IPS-20b (cell line): ENCODE measurements at regions not wholly inside any gene's neighbourhood (a gene's known extent, or its start where the extent isn't known, plus 50 kb on each side); places are given as distances from the start of the nearest gene placed in this dataset.

Source experiments
- H3K27ac ChIP-seq: one replicate; pipeline ENCODE4 v1.5.1; 2013; ENCODE audit warnings: low read length
- H3K27me3 ChIP-seq: 2 replicates; pipeline ENCODE4 v1.6.1; 2013; ENCODE audit warnings: mild to moderate bottlenecking, low read length, inconsistent platforms; ENCODE audit not compliant: insufficient read depth
- H3K36me3 ChIP-seq: 2 replicates; pipeline ENCODE4 v1.6.1; 2013; ENCODE audit warnings: low read depth, mild to moderate bottlenecking, inconsistent platforms, low read length, moderate library complexity; ENCODE audit not compliant: insufficient read depth
- H3K4me1 ChIP-seq: 2 replicates; pipeline ENCODE4 v1.6.1; 2013; ENCODE audit warnings: mild to moderate bottlenecking, control low read depth, inconsistent platforms, low read length, moderate library complexity; ENCODE audit not compliant: insufficient read depth
- H3K4me3 ChIP-seq: 2 replicates; pipeline ENCODE4 v1.5.1; 2013; ENCODE audit warnings: mild to moderate bottlenecking, low read length, inconsistent platforms
- H3K9ac ChIP-seq: 2 replicates; pipeline ENCODE4 v1.6.1; 2013; ENCODE audit warnings: low read depth, mild to moderate bottlenecking, inconsistent platforms, low read length, moderate library complexity
- H3K9me3 ChIP-seq: 2 replicates; pipeline ENCODE4 v1.6.1; 2013; ENCODE audit warnings: mild to moderate bottlenecking, low read depth, low read length, inconsistent platforms; ENCODE audit not compliant: insufficient read depth

DNA sequence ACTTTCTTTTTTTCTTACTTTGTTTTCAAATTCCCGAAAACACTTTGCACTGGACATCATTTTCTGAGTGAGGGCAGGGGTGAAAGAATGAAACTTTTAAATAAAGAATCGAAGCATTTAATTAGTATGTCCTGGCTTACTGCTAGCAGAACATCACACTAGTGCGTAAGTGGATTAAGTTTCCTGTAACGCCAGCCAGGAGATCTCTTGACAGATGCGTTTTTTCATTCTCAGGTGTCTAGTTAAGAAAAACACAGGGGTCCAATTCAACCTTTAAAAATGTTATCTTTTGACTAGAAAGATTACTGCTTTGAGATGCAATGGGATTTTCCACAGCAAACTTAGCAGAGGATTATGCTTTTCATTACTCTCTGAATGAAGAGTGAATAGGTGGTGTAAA, 858.8 kb upstream of the EPHA7 start:
- H3K4me3 ChIP-seq, result no peak overlapping the region
- H3K36me3 ChIP-seq, result no peaks in the 10 kb centered on the region
- H3K9ac ChIP-seq, result no peak overlapping the region
- H3K27me3 ChIP-seq, result no peaks in the 10 kb centered on the region
- no peak overlapping the region for H3K27ac ChIP-seq
- H3K9me3 ChIP-seq, result no peaks in the 10 kb centered on the region
- H3K4me1 ChIP-seq, result no peaks in the 10 kb centered on the region

DNA sequence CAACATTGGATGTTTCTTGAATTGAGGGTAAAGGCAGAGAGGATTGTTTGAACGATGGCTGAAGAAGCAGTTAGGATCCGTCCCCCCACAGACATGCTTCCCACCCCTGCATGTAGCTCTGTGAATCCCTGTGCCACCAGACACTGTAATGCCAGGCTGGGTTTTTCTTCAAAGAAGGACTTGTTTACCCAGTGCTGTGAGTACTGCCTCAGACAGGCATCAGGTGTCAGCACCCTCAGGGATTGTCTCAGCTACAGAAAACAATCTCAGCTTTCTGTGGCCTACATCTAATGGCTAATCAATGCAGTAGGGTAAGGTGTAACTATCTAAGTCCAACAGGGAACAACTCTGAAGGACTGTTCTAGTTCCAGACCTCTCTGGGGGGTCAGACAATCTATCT, 853.0 kb upstream of the EPHA7 start:
- Histone ChIP-seq H3K4me1 (peaks cover 9% of the 10 kb centered on the region), H3K27me3 (no peaks in the 10 kb centered on the region), H3K4me3 (no peak overlapping the region), H3K27ac (no peak overlapping the region), H3K9ac (no peak overlapping the region), H3K9me3 (no peaks in the 10 kb centered on the region), H3K36me3 (no peaks in the 10 kb centered on the region)

DNA sequence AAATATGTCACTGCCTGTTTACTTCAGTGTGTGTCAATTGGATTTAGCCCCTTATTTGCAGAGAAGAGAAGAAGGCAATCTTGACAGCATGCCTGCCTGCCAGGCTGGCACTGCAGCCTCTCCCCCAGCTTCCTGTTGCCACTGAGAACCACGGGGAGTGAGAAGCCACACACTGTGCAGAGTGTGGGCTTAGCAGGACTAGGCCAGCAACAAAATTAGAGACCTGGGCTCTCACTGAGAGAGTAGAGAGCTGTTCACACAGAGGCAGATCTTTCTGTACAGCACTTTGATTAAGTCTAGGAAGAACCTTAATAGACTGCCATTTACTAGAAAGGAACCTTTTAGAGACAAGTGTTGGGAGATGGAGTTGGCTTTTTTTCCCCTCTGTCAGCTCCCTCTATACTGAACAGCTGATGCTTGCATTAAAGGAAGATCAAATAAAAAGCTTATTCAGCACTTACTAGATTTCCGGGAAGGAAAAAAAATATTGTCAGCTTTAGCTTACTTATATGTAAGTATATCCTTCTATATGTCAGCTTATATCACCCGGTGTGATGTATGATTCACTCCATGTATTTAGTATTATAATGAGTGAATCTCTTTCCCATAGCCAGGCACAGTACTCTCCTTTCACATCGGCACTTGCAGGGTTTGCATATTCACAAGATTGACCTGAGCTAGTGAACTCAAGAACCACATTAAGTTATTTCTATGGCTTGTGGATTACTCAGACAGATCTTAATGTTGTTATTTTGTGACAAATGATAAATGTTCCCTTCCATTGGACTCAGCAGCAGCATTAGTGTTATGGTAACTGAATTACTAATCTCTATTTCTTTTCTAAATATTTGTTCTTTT, 851.0 kb upstream of the EPHA7 start:
- Histone ChIP-seq H3K4me3 (no peak overlapping the region), H3K9ac (no peak overlapping the region), H3K4me1 (peaks cover 9% of the 10 kb centered on the region), H3K9me3 (no peaks in the 10 kb centered on the region), H3K27me3 (no peaks in the 10 kb centered on the region), H3K36me3 (no peaks in the 10 kb centered on the region), H3K27ac (no peak overlapping the region)

DNA sequence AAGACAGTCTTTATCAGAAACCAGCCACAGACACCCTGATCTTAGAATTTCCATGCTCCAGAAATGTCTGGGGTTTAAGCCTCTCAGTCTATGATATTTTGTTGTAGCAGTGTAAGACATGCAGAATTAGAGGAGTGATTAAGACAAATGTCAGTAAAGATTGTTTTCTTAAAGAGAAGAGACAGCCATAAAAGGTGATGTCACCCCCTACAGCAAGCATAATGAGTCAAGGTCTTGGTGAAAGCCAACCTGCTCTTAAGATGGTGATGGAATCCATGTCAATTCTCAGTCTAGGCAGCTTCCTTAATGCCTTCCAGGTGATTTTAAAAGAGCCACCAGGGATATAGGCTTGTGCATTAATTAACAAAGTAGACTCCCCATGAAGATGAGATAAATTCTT, 849.9 kb upstream of the EPHA7 start:
- Histone ChIP-seq H3K27ac (no peak overlapping the region), H3K9me3 (no peaks in the 10 kb centered on the region), H3K27me3 (no peaks in the 10 kb centered on the region), H3K4me1 (peaks cover 9% of the 10 kb centered on the region), H3K36me3 (no peaks in the 10 kb centered on the region), H3K4me3 (no peak overlapping the region), H3K9ac (no peak overlapping the region)

DNA sequence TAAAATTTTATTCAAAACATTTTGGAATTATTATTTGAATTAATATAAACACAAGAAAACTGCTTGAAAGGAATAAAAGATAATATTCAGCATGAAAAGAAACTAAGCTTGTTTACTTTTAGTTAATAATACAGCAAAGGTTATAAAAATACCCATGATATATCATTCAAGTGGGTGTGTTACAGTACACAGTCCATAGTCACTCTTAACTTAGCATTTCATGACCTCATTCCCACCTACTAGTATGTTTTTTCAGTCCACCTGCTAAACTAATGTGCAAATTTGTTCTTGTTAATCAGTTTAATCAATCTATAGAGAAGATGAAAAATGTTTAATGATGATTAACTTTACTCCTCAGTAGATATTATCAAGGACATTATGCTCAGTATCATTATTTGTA, 841.4 kb upstream of the EPHA7 start:
- Histone ChIP-seq H3K4me3 (no peak overlapping the region), H3K36me3 (no peaks in the 10 kb centered on the region), H3K9me3 (no peaks in the 10 kb centered on the region), H3K27me3 (no peaks in the 10 kb centered on the region), H3K4me1 (no peaks in the 10 kb centered on the region), H3K9ac (no peak overlapping the region), H3K27ac (no peak overlapping the region)

DNA sequence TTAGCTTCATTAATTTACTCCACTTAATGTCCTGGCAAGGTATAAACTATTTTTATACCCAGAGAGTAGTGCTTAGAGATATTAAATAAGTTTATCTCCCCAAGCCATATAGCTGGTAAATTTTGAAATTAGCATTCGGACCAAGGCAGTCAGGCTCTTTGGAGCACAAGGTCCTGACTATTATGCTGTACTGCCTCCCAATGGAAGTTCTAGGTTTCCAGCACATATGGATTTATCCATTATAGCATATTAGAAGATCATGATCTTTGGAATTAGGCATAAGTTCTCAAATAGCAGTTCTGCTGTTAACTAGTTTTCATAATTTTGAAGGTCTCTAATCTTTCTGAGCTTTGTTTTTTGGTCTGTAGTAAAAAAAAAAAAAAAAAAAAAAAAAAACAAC, 835.3 kb upstream of the EPHA7 start:
- Histone ChIP-seq H3K36me3 (no peaks in the 10 kb centered on the region), H3K4me1 (peaks cover 4% of the 10 kb centered on the region; the same call in 1 of the 2 replicates), H3K9ac (no peak overlapping the region), H3K27me3 (no peaks in the 10 kb centered on the region), H3K4me3 (no peak overlapping the region), H3K9me3 (no peaks in the 10 kb centered on the region), H3K27ac (no peak overlapping the region)

DNA sequence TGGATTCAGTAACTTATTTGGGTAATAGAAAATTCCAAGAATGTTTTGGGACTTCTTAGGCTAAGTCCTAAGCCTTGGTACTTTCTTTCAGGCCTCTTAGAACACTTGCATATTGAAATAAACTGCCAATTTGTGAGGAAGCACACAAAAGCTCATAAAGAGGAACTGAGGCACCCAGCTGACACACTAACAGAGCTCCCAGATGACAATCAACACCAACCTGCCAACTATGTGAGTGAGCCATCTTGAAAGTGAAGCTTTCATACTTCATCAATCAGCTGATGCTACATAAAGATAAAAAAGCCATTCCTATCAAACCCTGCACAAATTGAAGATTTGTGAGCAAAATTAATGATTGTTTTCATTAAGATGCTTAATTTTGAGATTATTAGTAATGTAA, 832.5 kb upstream of the EPHA7 start:
- H3K27ac ChIP-seq, result no peak overlapping the region
- H3K27me3 ChIP-seq, result no peaks in the 10 kb centered on the region
- peaks cover 4% of the 10 kb centered on the region; the same call in 1 of the 2 replicates for H3K4me1 ChIP-seq
- no peaks in the 10 kb centered on the region for H3K9me3 ChIP-seq
- H3K36me3 ChIP-seq, result no peaks in the 10 kb centered on the region
- H3K9ac ChIP-seq, result no peak overlapping the region
- H3K4me3 ChIP-seq, result no peak overlapping the region

DNA sequence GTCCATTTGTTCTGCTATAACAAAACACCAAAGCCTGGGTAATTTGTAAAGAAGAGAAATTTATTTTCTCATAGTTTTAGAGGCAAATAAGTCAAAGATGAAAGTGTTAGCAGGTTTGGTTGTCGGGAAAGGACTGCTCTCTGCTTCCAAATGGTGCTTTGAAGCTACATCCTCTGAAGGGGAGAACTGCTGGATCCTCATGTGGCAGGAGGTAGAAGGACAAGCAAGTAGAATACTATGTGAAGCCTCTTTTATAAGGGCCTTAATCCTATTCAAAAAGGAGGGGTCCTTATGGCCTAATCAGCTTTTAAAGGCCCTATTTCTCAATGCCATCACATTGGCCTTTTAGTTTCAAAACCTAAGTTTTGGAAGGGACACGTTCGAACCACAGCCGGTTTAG, 826.0 kb upstream of the EPHA7 start:
- Histone ChIP-seq H3K27ac (no peak overlapping the region), H3K9me3 (no peaks in the 10 kb centered on the region), H3K36me3 (no peaks in the 10 kb centered on the region), H3K9ac (no peak overlapping the region), H3K4me1 (no peaks in the 10 kb centered on the region), H3K4me3 (no peak overlapping the region), H3K27me3 (no peaks in the 10 kb centered on the region)

DNA sequence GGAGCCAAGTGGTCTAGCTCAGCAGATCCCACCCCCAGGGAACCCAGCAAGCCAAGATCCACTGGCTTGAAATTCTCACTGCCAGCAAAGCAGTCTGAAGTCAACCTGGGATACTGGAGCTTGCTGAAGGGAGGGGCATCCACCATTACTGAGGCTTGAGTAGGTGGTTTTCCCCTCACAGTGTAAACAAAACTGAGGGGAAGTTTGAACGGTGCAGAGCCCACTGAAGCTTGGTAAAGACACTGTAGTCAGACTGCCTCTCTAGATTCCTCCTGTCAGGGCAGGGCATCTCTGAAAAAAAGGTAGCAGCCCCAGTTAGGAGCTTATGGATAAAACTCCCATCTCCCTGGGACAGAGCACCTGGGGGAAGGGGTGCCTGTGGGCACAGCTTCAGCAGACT, 819.5 kb upstream of the EPHA7 start:
- no peaks in the 10 kb centered on the region for H3K36me3 ChIP-seq
- no peaks in the 10 kb centered on the region for H3K9me3 ChIP-seq
- H3K4me3 ChIP-seq, result no peak overlapping the region
- H3K4me1 ChIP-seq, result no peaks in the 10 kb centered on the region
- no peak overlapping the region for H3K27ac ChIP-seq
- no peak overlapping the region for H3K9ac ChIP-seq
- H3K27me3 ChIP-seq, result no peaks in the 10 kb centered on the region

DNA sequence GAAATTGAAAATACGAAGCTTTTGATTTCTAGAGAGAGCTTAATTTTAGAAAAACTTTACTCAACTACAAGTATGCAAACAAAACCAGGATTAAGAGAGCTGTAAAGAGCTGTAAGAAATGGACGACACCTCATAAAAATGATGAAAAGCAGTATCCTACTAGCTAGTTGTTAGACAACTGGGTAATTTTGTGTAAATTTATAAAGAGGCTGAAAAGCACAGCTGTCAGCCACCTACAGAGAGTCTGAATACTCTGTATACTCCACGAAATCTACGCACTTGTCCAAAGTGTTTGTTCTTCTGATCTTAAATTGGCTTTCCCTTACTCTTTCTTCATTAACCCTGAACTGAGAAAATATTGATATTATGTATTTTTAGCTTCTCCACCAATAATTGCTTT, 808.4 kb upstream of the EPHA7 start:
- Histone ChIP-seq H3K4me3 (no peak overlapping the region), H3K36me3 (no peaks in the 10 kb centered on the region), H3K9me3 (no peaks in the 10 kb centered on the region; the same call in 1 of the 2 replicates), H3K27ac (no peak overlapping the region), H3K4me1 (no peaks in the 10 kb centered on the region), H3K27me3 (no peaks in the 10 kb centered on the region), H3K9ac (no peak overlapping the region)

DNA sequence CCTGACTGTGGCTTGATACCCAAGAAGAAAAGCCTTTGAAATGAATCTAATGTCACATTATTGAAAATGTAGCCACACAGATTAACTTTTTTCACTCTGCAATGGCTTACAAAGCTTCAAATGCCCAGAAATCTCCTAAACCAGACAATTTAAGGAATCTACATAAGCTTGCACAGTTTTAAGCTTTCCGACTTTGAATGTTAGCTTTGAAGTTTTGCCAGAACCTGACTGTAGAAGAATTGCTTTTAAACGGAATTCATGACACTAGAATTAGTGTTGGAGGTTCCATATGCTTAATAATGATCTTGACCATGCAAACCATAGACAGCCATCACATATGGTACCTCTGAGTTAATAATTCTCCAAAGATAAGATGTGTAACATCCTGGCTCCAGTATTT, 798.5 kb upstream of the EPHA7 start:
- H3K4me1 ChIP-seq, result peaks cover 6% of the 10 kb centered on the region; the same call in 1 of the 2 replicates
- H3K27ac ChIP-seq, result no peak overlapping the region
- no peak overlapping the region for H3K4me3 ChIP-seq
- no peaks in the 10 kb centered on the region for H3K9me3 ChIP-seq
- no peaks in the 10 kb centered on the region for H3K27me3 ChIP-seq
- H3K36me3 ChIP-seq, result no peaks in the 10 kb centered on the region
- H3K9ac ChIP-seq, result no peak overlapping the region

DNA sequence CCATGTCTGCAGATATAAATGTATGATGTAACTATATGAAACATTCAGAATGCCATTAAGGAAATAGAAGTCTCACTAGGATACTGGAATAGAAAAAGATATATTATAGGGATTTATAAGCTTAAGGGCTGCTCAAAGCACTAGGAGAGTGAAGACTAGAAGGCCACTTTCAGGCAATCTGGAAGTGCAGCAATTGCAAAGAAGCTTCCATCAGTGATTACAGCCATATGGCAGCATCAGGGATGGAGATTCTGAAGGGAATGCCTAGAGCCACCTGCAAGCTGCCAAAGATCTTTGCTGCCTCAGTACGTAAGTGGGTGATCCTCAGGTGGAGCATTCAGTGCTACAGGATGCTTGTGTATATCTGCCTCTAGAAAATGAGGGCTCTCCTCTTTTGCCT, 796.2 kb upstream of the EPHA7 start:
- Histone ChIP-seq H3K9me3 (no peaks in the 10 kb centered on the region; the same call in 1 of the 2 replicates), H3K27ac (no peak overlapping the region), H3K9ac (no peak overlapping the region), H3K4me1 (peaks cover 6% of the 10 kb centered on the region; the same call in 1 of the 2 replicates), H3K27me3 (no peaks in the 10 kb centered on the region), H3K36me3 (no peaks in the 10 kb centered on the region), H3K4me3 (no peak overlapping the region)
